ENCODE measurements at regions not wholly inside any gene's neighbourhood (a gene's known extent, or its start where the extent isn't known, plus 50 kb on each side); places are given as distances from the start of the nearest gene placed in this dataset.

DNA sequence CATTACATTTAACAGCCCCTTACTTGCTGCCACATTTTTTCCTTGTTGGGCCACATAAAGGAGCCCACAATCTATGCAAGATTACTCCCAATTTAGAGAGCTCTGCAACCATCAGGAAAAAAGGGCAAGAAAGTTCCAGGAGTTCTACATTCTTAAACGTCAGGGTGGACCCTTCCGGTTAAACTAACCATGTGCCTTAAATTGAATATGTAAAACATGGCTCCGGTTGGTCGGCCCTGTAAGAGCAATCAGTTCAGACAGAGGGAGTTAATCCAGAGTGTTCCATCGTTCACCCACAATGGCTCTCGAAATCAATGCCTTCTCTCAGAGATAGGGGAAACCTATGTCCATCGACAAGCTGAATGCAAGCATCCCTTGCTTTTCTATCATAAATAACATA, 253.7 kb upstream of the PFKP start:
- H3K27me3 Mint-ChIP-seq: no peaks in the 10 kb centered on the region
- no peak overlapping the region for H3K4me3 Mint-ChIP-seq
- DNase-seq (no peak), ATAC-seq (ENCODE audit: low read depth) (no peak)
- no peaks in the 10 kb centered on the region for H3K4me1 ChIP-seq (ENCODE audit: control insufficient read depth in 2 of 2, insufficient read depth in 2 of 2, low read length in 2 of 2)
- H3K4me3 ChIP-seq (ENCODE audit: control extremely low read depth in 1 of 5, extremely low read depth in 1 of 5, insufficient read depth in 1 of 5, low read depth in 2 of 5, low read length in 4 of 5): no peak overlapping the region
- ChIA-PET CTCF (no interaction called here), POLR2A (no interaction called here)
- H3K27me3 ChIP-seq (replicated peaks in 1 of 4; ENCODE audit: control extremely low read depth in 1 of 4, control insufficient read depth in 3 of 4, insufficient read depth in 4 of 4, low read length in 3 of 4): no peaks in the 10 kb centered on the region
- no peak overlapping the region for H3K4me2 ChIP-seq (replicated peaks; ENCODE audit: low read depth, low read length, poor library complexity, severe bottlenecking)
- H3K79me2 ChIP-seq (ENCODE audit: control insufficient read depth, insufficient read depth, low read length): no peaks in the 10 kb centered on the region
- no peaks in the 10 kb centered on the region for H3K4me1 Mint-ChIP-seq
- H3K9me3 Mint-ChIP-seq (ENCODE audit: insufficient read depth): peaks cover 2% of the 10 kb centered on the region
- H3K27ac Mint-ChIP-seq: no peak overlapping the region
- intact Hi-C loops (cut with micrococcal nuclease): no loop called here
- H4K20me1 ChIP-seq (ENCODE audit: control insufficient read depth, insufficient read depth, low read length, poor library complexity, severe bottlenecking): no peaks in the 10 kb centered on the region
- no peaks in the 10 kb centered on the region for H3K36me3 ChIP-seq (replicated peaks in 1 of 2; ENCODE audit: control extremely low read depth in 1 of 2, control insufficient read depth in 1 of 2, extremely low read depth in 1 of 2, insufficient read depth in 2 of 2, low read length in 1 of 2)
- 91% methylated on average over 5 of the region's 7 CpGs for WGBS (ENCODE audit: insufficient coverage)
- H3K9ac ChIP-seq (ENCODE audit: low read length): no peak overlapping the region
- TF ChIP-seq, protein P1, sequence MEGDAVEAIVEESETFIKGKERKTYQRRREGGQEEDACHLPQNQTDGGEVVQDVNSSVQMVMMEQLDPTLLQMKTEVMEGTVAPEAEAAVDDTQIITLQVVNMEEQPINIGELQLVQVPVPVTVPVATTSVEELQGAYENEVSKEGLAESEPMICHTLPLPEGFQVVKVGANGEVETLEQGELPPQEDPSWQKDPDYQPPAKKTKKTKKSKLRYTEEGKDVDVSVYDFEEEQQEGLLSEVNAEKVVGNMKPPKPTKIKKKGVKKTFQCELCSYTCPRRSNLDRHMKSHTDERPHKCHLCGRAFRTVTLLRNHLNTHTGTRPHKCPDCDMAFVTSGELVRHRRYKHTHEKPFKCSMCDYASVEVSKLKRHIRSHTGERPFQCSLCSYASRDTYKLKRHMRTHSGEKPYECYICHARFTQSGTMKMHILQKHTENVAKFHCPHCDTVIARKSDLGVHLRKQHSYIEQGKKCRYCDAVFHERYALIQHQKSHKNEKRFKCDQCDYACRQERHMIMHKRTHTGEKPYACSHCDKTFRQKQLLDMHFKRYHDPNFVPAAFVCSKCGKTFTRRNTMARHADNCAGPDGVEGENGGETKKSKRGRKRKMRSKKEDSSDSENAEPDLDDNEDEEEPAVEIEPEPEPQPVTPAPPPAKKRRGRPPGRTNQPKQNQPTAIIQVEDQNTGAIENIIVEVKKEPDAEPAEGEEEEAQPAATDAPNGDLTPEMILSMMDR (IDR thresholded peaks at IDR 0.05): no peak
- no peak for TF ChIP-seq EZH2 (IDR thresholded peaks at IDR 0.05; ENCODE audit: borderline replicate concordance, insufficient read depth, low read depth, low read length, poor library complexity, severe bottlenecking)
- no peak overlapping the region for H3K27ac ChIP-seq (ENCODE audit: low read length in 2 of 2)
- no peak overlapping the region for H2AFZ ChIP-seq (ENCODE audit: insufficient read depth, low read depth, low read length, poor library complexity, severe bottlenecking)
- peaks cover 0 to 4% (median 0%) of the 10 kb centered on the region in 3 donors for H3K9me3 ChIP-seq (ENCODE audit: control extremely low read depth in 1 of 3, control insufficient read depth in 2 of 3, insufficient read depth in 1 of 3, low read length in 2 of 3)

DNA sequence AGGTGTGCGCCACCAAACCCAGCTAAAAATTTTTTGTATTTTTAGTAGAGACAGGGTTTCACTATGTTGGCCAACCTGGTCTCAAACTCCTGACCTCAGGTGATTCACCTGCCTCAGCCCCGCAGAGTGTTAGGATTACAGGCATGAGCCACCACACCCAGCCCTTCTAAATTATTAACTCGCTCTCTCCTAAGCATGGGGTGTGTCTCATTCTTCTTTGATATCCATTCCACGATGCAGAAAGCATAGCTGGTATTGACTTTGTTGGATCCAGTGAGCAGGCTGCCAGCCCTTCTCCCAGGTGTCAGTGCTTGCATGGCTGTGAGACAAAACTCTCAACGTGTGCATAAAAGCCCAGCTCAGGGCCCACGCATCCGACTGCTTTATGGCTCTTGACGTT, 254.1 kb upstream of the PFKP start:
- intact Hi-C loops (cut with micrococcal nuclease): no loop called here
- no peaks in the 10 kb centered on the region for H3K4me1 ChIP-seq (ENCODE audit: control insufficient read depth in 2 of 2, insufficient read depth in 2 of 2, low read length in 2 of 2)
- H4K20me1 ChIP-seq (ENCODE audit: control insufficient read depth, insufficient read depth, low read length, poor library complexity, severe bottlenecking): no peaks in the 10 kb centered on the region
- no peak for ATAC-seq (ENCODE audit: low read depth)
- no peaks in the 10 kb centered on the region for H3K79me2 ChIP-seq (ENCODE audit: control insufficient read depth, insufficient read depth, low read length)
- TF ChIP-seq, protein P1 (IDR thresholded peaks at IDR 0.05): no peak
- TF ChIP-seq EZH2 (IDR thresholded peaks at IDR 0.05; ENCODE audit: borderline replicate concordance, insufficient read depth, low read depth, low read length, poor library complexity, severe bottlenecking): no peak
- Mint-ChIP-seq H3K9me3 (ENCODE audit: insufficient read depth) (peaks cover 2% of the 10 kb centered on the region), H3K27ac (no peak overlapping the region), H3K4me1 (no peaks in the 10 kb centered on the region), H3K4me3 (no peak overlapping the region), H3K27me3 (no peaks in the 10 kb centered on the region)
- H3K27me3 ChIP-seq (replicated peaks in 1 of 4; ENCODE audit: control extremely low read depth in 1 of 4, control insufficient read depth in 3 of 4, insufficient read depth in 4 of 4, low read length in 3 of 4): no peaks in the 10 kb centered on the region
- ChIA-PET CTCF (no interaction called here), POLR2A (no interaction called here)
- no peak overlapping the region for H3K9ac ChIP-seq (ENCODE audit: low read length)
- H3K9me3 ChIP-seq (ENCODE audit: control extremely low read depth in 1 of 3, control insufficient read depth in 2 of 3, insufficient read depth in 1 of 3, low read length in 2 of 3): peaks cover 0 to 4% (median 0%) of the 10 kb centered on the region in 3 donors
- H3K27ac ChIP-seq (ENCODE audit: low read length in 2 of 2): no peak overlapping the region
- WGBS (ENCODE audit: insufficient coverage): 81% methylated on average over 8 of the region's 8 CpGs
- no peak overlapping the region for H3K4me2 ChIP-seq (replicated peaks; ENCODE audit: low read depth, low read length, poor library complexity, severe bottlenecking)
- H3K36me3 ChIP-seq (replicated peaks in 1 of 2; ENCODE audit: control extremely low read depth in 1 of 2, control insufficient read depth in 1 of 2, extremely low read depth in 1 of 2, insufficient read depth in 2 of 2, low read length in 1 of 2): no peaks in the 10 kb centered on the region
- no peak overlapping the region for H3K4me3 ChIP-seq (ENCODE audit: control extremely low read depth in 1 of 5, extremely low read depth in 1 of 5, insufficient read depth in 1 of 5, low read depth in 2 of 5, low read length in 4 of 5)
- no peak overlapping the region for H2AFZ ChIP-seq (ENCODE audit: insufficient read depth, low read depth, low read length, poor library complexity, severe bottlenecking)
- DNase-seq: no peak

All from B cell (primary cell).